Middle frontal gyrus (tissue), 1 donor: ENCODE measurements at regions not wholly inside any gene's neighbourhood (a gene's known extent, or its start where the extent isn't known, plus 50 kb on each side); places are given as distances from the start of the nearest gene placed in this dataset.
A peak's percentile ranks its signal among the peaks of the same experiment; 100 is the strongest.

ENCODE experiments used
- DNase-seq: peaks from one replicate; pipeline ENCODE4 v3.0.0-alpha.2; 2015; ENCODE audit warnings: low spot score; ENCODE audit errors: extremely low spot score

GRCh38 chr6:104575536-104575935 is 284.2 kb downstream of the HACE1 start:
- DNase-seq = no peak

GRCh38 chr6:104574135-104574750 is 285.5 kb downstream of the HACE1 start:
- no peak for DNase-seq

- no peak for DNase-seq
Measured at GRCh38 chr6:104573350-104573749, 286.4 kb downstream of the HACE1 start.

- DNase-seq = no peak
Measured at GRCh38 chr6:104572901-104573300, 286.8 kb downstream of the HACE1 start.

- DNase-seq = no peak
Measured at GRCh38 chr6:104566411-104566810, 293.3 kb downstream of the HACE1 start.

GRCh38 chr6:104563306-104563705 is 296.4 kb downstream of the HACE1 start:
- DNase-seq = no peak

GRCh38 chr6:104559435-104560202 is 300.1 kb downstream of the HACE1 start:
- DNase-seq = no peak

- DNase-seq = no peak
Measured at GRCh38 chr6:104558746-104559145, 301.0 kb downstream of the HACE1 start.

- no peak for DNase-seq
Measured at GRCh38 chr6:104548297-104548696, 311.4 kb downstream of the HACE1 start.

GRCh38 chr6:104541411-104541810 is 318.3 kb downstream of the HACE1 start:
- no peak for DNase-seq

- DNase-seq = no peak
Measured at GRCh38 chr6:104540743-104541142, 319.0 kb downstream of the HACE1 start.

- no peak for DNase-seq
Measured at GRCh38 chr6:104539173-104539572, 320.5 kb downstream of the HACE1 start.

GRCh38 chr6:104537872-104538271 is 321.8 kb downstream of the HACE1 start:
- no peak for DNase-seq

GRCh38 chr6:104537180-104537579 is 322.5 kb downstream of the HACE1 start:
- no peak for DNase-seq

- DNase-seq = no peak
Measured at GRCh38 chr6:104532462-104532861, 327.3 kb downstream of the HACE1 start.

GRCh38 chr6:104531646-104532045 is 328.1 kb downstream of the HACE1 start:
- no peak for DNase-seq

- DNase-seq = no peak
Measured at GRCh38 chr6:104527761-104528415, 331.8 kb downstream of the HACE1 start.

- no peak for DNase-seq
Measured at GRCh38 chr6:104527311-104527710, 332.4 kb downstream of the HACE1 start.

GRCh38 chr6:104526376-104526775 is 333.3 kb downstream of the HACE1 start:
- no peak for DNase-seq

GRCh38 chr6:104525677-104526322 is 333.9 kb downstream of the HACE1 start:
- DNase-seq = peak; percentile 82

GRCh38 chr6:104522533-104522932 is 337.2 kb downstream of the HACE1 start:
- no peak for DNase-seq

- no peak for DNase-seq
Measured at GRCh38 chr6:104521176-104521575, 338.5 kb downstream of the HACE1 start.
